Stimulated activated naive CD8-positive, alpha-beta T cell treated with anti-CD3 and anti-CD28 coated beads, Interleukin-15, Interleukin-2, amounts not matched to agents 100 U/mL and 50 U/mL, for 24 hours (primary cell): ENCODE measurements at regions not wholly inside any gene's neighbourhood (a gene's known extent, or its start where the extent isn't known, plus 50 kb on each side); places are given as distances from the start of the nearest gene placed in this dataset.

Source experiments
- ATAC-seq: fragments of 150-1000 bp; cut with Tn5 transposase; one replicate; pipeline ENCODE4 v1.10.0; 2021
- DNase-seq: peaks from one replicate; pipeline ENCODE4 v3.0.0; 2021

DNA sequence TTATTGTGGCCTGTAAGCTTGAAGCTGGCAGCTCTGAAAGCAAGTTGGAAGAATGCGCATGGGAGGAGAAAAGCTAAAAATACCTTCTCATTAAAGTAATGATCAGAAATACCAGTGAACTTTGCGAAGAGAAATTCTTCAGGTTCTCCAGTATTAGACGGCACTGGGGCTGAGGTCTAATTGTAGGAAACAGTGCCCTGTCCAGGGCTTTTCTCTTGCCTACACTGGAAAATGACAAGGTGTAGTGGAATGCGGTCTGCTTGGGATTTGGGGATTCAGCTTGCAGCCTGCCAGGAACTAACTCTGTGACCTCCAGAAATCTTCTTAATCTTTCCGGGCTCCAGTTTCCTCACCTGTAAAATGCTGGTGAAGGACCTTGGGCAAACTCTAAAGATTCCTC, 53.3 kb upstream of the KCNJ16 start:
- ATAC-seq (no peak), DNase-seq (no peak)

GRCh38 chr17:70022175-70022574, 52.9 kb upstream of the KCNJ16 start:
- ATAC-seq (no peak), DNase-seq (no peak)

- no peak for ATAC-seq
- DNase-seq, result no peak
These were observed 50.8 kb upstream of the KCNJ16 start for GRCh38 chr17:70024253-70024652.
